Transverse colon (tissue), 4 donors: ENCODE measurements at regions not wholly inside any gene's neighbourhood (a gene's known extent, or its start where the extent isn't known, plus 50 kb on each side); places are given as distances from the start of the nearest gene placed in this dataset.

Experiments used
- DNase-seq: peaks from one replicate; pipeline ENCODE4 v3.0.0-alpha.2; 2019
- H3K27ac ChIP-seq, 4 donors: fragments of 200-600 bp; sonication (generic); 2 replicates each; pipeline ENCODE4 v1.5.1; 2016 to 2018; ENCODE audit warnings: inconsistent platforms in 4 of 4
- H3K27me3 ChIP-seq: fragments of 200-600 bp; sonication (generic); 2 replicates; pipeline ENCODE4 v1.5.1; 2017; ENCODE audit warnings: inconsistent platforms
- H3K36me3 ChIP-seq, 4 donors: fragments of 200-600 bp; sonication (generic); 2 replicates each; pipeline ENCODE4 v1.5.1; 2017 to 2019; ENCODE audit warnings: inconsistent platforms in 4 of 4
- H3K4me1 ChIP-seq, 4 donors: fragments of 200-600 bp; sonication (generic); 2 replicates each; pipeline ENCODE4 v1.5.1; 2017 to 2020; ENCODE audit warnings: inconsistent platforms in 4 of 4
- H3K4me3 ChIP-seq, 4 donors: fragments of 200-600 bp; sonication (generic); 1 replicate in 1 of 4; 2 replicates in 3 of 4; pipeline versions ENCODE4 v1.5.1 to v1.6.1; 2017 to 2019; ENCODE audit warnings: inconsistent platforms in 4 of 4
- H3K9me3 ChIP-seq, 2 donors: fragments of 200-600 bp; sonication (generic); 2 replicates each; pipeline ENCODE4 v1.5.1; 2017 to 2019; ENCODE audit warnings: inconsistent platforms in 2 of 2
- CTCF ChIP-seq, 5 experiments: fragments of 200-600 bp in 3 of 5; fragments of 450-650 bp in 2 of 5; sonication (generic) in 3 of 5; IDR thresholded peaks; 1 replicate in 2 of 5; 2 replicates in 3 of 5; pipeline ENCODE4 v1.5.1; 2016 to 2017; ENCODE audit warnings: antibody characterized with exemption in 5 of 5, inconsistent platforms in 3 of 5, mild to moderate bottlenecking in 2 of 5, moderate library complexity in 1 of 5
- EP300 ChIP-seq: sonication (generic); formaldehyde crosslinking; IDR thresholded peaks from one replicate; pipeline ENCODE4 v1.6.1; 2017; ENCODE audit warnings: antibody characterized with exemption, low read depth
- POLR2A ChIP-seq: fragments of 450-650 bp; IDR thresholded peaks from one replicate; pipeline ENCODE4 v1.6.1; 2016; ENCODE audit warnings: antibody characterized with exemption, mild to moderate bottlenecking, moderate library complexity
- POLR2AphosphoS5 ChIP-seq, 3 donors: sonication (generic); formaldehyde crosslinking; IDR thresholded peaks; one replicate each; pipeline ENCODE4 v1.6.1; 2016; ENCODE audit warnings: antibody characterized with exemption in 3 of 3
- WGBS, 2 donors: methylation state at CpG; one replicate each; pipeline ENCODE4 v1.1.5; 2018; ENCODE audit warnings: low coverage in 1 of 2; 5-methylcytosine and 5-hydroxymethylcytosine counted together
- in situ Hi-C, 4 donors: fragments of 200-750 bp; cut with MboI; loops; one replicate each; pipeline versions ENCODE4 v1.15.0 to v1.15.1; 2017; ENCODE audit warnings: low sequenced_read_pairs in 3 of 4, low pct_ligation_motif_present in 1 of 4, low pct_unique_long_range_greater_than_20kb in 1 of 4
- intact Hi-C: fragments of 100-400 bp; cut with DNase I; formaldehyde crosslinking; loops from one replicate; pipeline ENCODE4 v1.15.1; 2023; ENCODE audit warnings: low total_unique reads

- DNase-seq: no peak
- H3K4me1 ChIP-seq: no peaks in the 10 kb centered on the region
- H3K27me3 ChIP-seq: no peaks in the 10 kb centered on the region
- no peaks in the 10 kb centered on the region for H3K36me3 ChIP-seq
- no peaks in the 10 kb centered on the region for H3K9me3 ChIP-seq
- 80 to 89% methylated on average over 2 to 3 of the region's 3 CpGs for WGBS, 2 donors
- intact Hi-C loops (no loop called here), in situ Hi-C loops (no loop called here)
- no peak overlapping the region for H3K4me3 ChIP-seq
- no peak overlapping the region for H3K27ac ChIP-seq
- no peak for TF ChIP-seq EP300
- TF ChIP-seq CTCF (IDR thresholded peaks at IDR 0.05): no peak
- no peak for TF ChIP-seq POLR2A
- TF ChIP-seq POLR2AphosphoS5 (IDR thresholded peaks at IDR 0.05): no peak
Observed at GRCh38 chr17:15019158-15019557, 246.0 kb downstream of the PMP22 start.

DNA sequence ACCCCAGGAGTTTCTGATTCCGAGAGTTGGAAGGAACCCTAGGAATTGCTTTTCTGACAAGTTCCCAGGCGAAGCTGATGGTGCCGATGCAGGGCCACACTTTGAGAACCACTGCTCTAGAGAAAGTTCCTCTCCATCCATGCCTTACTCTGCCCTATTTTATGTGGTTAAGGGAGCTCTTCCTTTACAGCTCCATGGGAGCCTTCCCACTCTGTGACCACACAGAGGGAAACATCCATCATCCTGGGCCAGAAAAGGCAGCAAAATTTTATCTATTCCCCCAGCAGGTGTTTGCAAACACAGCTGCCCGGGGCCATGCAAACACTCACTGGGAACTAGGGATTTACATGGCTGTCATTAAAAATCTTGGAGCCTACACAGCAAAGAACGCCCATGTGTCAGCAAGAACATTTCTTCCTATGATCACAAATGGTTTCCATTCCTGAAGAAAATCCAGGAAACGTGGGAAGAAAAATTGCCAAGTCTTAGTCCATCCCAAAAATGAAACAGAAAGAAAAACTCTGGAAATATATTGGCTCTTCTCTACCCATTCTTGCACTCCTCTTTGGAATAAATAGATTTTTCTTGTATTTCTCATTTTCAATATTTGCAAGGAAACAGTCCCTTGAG is 252.7 kb downstream of the PMP22 start:
- H3K27me3 ChIP-seq: no peaks in the 10 kb centered on the region
- no peak for DNase-seq
- H3K9me3 ChIP-seq: no peaks in the 10 kb centered on the region
- TF ChIP-seq EP300 (no peak), POLR2AphosphoS5 (IDR thresholded peaks at IDR 0.05) (no peak), POLR2A (no peak), CTCF (IDR thresholded peaks at IDR 0.05) (no peak)
- no peaks in the 10 kb centered on the region for H3K36me3 ChIP-seq
- no peaks in the 10 kb centered on the region for H3K4me1 ChIP-seq
- in situ Hi-C loops (no loop called here), intact Hi-C loops (no loop called here)
- no peak overlapping the region for H3K27ac ChIP-seq
- no peak overlapping the region for H3K4me3 ChIP-seq
- WGBS, 2 donors: 29 to 53% methylated on average over 2 to 6 of the region's 6 CpGs

DNA sequence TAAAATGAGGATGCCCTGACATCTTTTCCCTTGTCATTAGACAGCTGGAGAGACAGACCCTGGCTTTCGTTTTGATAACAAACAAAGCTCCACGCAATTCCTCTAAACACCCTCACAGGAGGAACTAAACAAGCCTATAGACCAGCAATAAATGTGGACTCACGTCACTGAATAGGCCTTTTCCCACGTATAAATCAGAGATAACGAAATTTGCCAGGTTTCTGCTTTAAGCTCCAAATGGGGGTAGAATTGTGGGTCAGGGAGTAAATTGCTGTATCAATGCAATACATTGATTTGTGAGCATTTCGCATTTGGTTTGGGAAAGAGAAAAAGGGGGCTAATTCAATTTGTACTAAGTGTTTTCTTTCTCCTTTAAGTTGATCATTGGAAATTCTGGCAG is 256.0 kb downstream of the PMP22 start:
- 43 to 49% methylated on average over 3 to 6 of the region's 6 CpGs for WGBS, 2 donors
- Histone ChIP-seq H3K27ac (no peak overlapping the region), H3K9me3 (no peaks in the 10 kb centered on the region), H3K27me3 (no peaks in the 10 kb centered on the region), H3K4me1 (no peaks in the 10 kb centered on the region), H3K36me3 (no peaks in the 10 kb centered on the region), H3K4me3 (no peak overlapping the region)
- no peak for DNase-seq
- TF ChIP-seq CTCF (IDR thresholded peaks at IDR 0.05): no peak
- TF ChIP-seq EP300: no peak
- no peak for TF ChIP-seq POLR2AphosphoS5 (IDR thresholded peaks at IDR 0.05)
- no peak for TF ChIP-seq POLR2A
- in situ Hi-C loops: no loop called here
- intact Hi-C loops: no loop called here

DNA sequence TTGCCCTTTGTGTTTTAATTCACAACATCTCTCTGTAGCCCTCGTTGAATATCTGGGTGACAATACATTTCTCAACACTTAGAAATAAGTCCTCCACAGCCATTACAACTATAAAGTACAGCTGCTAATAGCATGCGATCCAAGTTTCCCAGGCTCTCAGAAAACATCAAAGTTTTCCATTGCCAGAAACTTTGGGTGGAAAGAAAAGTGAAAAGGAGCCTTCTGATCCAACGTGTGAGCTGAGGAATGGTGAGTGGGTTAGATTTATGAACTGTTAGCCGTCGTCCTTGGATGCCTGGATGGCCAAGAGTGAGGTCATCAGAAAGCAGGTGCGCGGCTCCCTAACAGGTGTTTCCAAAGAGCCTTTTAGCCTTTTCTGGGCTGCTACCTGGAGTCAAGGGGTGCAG is 258.0 kb downstream of the PMP22 start:
- no peaks in the 10 kb centered on the region for H3K9me3 ChIP-seq
- WGBS, 2 donors: 58 to 69% methylated on average over 2 to 7 of the region's 7 CpGs
- DNase-seq: no peak
- TF ChIP-seq CTCF (IDR thresholded peaks at IDR 0.05) (no peak), EP300 (no peak), POLR2AphosphoS5 (IDR thresholded peaks at IDR 0.05) (no peak), POLR2A (no peak)
- H3K27ac ChIP-seq: no peak overlapping the region
- no peaks in the 10 kb centered on the region for H3K4me1 ChIP-seq
- H3K36me3 ChIP-seq: no peaks in the 10 kb centered on the region
- no peaks in the 10 kb centered on the region for H3K27me3 ChIP-seq
- in situ Hi-C loops: no loop called here
- intact Hi-C loops: no loop called here
- no peak overlapping the region for H3K4me3 ChIP-seq
